ENCODE measurements at regions not wholly inside any gene's neighbourhood (a gene's known extent, or its start where the extent isn't known, plus 50 kb on each side); places are given as distances from the start of the nearest gene placed in this dataset.
A peak's percentile ranks its signal among the peaks of the same experiment; 100 is the strongest.
"Not testable (repeated sequence)": the region's sequence is repeated elsewhere in the genome, so short reads cannot be mapped to it uniquely, and the experiment has no call there.

- peak; percentile 38 for DNase-seq
Observed at GRCh38 chr4:87901422-87901992, 68.7 kb downstream of the MEPE start.

GRCh38 chr4:87904639-87905160, 70.8 kb upstream of the SPP1 start:
- DNase-seq, result no peak

GRCh38 chr4:87908336-87908735, 67.2 kb upstream of the SPP1 start:
- no peak for DNase-seq

- no peak for DNase-seq
Observed at GRCh38 chr4:87910795-87911194, 64.7 kb upstream of the SPP1 start.

GRCh38 chr4:87911252-87911774, 64.2 kb upstream of the SPP1 start:
- DNase-seq, result no peak

- DNase-seq, result no peak
Observed at GRCh38 chr4:87912164-87913004, 63.1 kb upstream of the SPP1 start.

GRCh38 chr4:87913896-87914295, 61.6 kb upstream of the SPP1 start:
- no peak for DNase-seq

GRCh38 chr4:87915621-87916020, 59.9 kb upstream of the SPP1 start:
- no peak for DNase-seq

- DNase-seq, result no peak
Observed at GRCh38 chr4:87916626-87917025, 58.9 kb upstream of the SPP1 start.

GRCh38 chr4:87917911-87918310, 57.6 kb upstream of the SPP1 start:
- DNase-seq, result not testable (repeated sequence)

- DNase-seq, result no peak
Observed at GRCh38 chr4:87918314-87919058, 57.0 kb upstream of the SPP1 start.

GRCh38 chr4:87919304-87919703, 56.2 kb upstream of the SPP1 start:
- not testable (repeated sequence) for DNase-seq

GRCh38 chr4:87919941-87920340, 55.6 kb upstream of the SPP1 start:
- DNase-seq, result no peak

GRCh38 chr4:87920478-87920877, 55.0 kb upstream of the SPP1 start:
- no peak for DNase-seq

- DNase-seq, result not testable (repeated sequence)
Observed at GRCh38 chr4:87921626-87922479, 53.7 kb upstream of the SPP1 start.

- DNase-seq, result not testable (repeated sequence)
Observed at GRCh38 chr4:87924146-87924545, 51.4 kb upstream of the SPP1 start.
